HFFc6 (cell line): ENCODE measurements at regions not wholly inside any gene's neighbourhood (a gene's known extent, or its start where the extent isn't known, plus 50 kb on each side); places are given as distances from the start of the nearest gene placed in this dataset.

ENCODE experiments used
- DNase-seq: peaks from one replicate; pipeline ENCODE4 v3.0.0-alpha.2; 2018
- H3K27ac Mint-ChIP-seq: 2 replicates; pipeline ENCODE4 v1.8.0; 2020; ENCODE audit warnings: mild to moderate bottlenecking, mixed read lengths
- H3K27me3 Mint-ChIP-seq: 2 replicates; pipeline ENCODE4 v1.8.0; 2021; ENCODE audit warnings: mild to moderate bottlenecking, moderate library complexity, mixed read lengths; ENCODE audit not compliant: insufficient read depth
- H3K36me3 Mint-ChIP-seq: 2 replicates; pipeline ENCODE4 v1.8.0; 2021; ENCODE audit warnings: low read depth, mixed read lengths
- H3K4me1 Mint-ChIP-seq: 2 replicates; pipeline ENCODE4 v1.8.0; 2020; ENCODE audit warnings: low read depth, mixed read lengths
- H3K4me3 Mint-ChIP-seq: 2 replicates; pipeline ENCODE4 v1.8.0; 2020; ENCODE audit warnings: mild to moderate bottlenecking, moderate library complexity, mixed read lengths
- H3K9me3 Mint-ChIP-seq: 2 replicates; pipeline ENCODE4 v1.8.0; 2020; ENCODE audit warnings: mild to moderate bottlenecking, mixed read lengths
- TF ChIP-seq, protein P1 (sequence below): fragments of 200-600 bp; sonication (generic); IDR thresholded peaks from 2 replicates; pipeline ENCODE4 v1.5.0; 2021; ENCODE audit warnings: antibody characterized with exemption, mild to moderate bottlenecking

DNA sequence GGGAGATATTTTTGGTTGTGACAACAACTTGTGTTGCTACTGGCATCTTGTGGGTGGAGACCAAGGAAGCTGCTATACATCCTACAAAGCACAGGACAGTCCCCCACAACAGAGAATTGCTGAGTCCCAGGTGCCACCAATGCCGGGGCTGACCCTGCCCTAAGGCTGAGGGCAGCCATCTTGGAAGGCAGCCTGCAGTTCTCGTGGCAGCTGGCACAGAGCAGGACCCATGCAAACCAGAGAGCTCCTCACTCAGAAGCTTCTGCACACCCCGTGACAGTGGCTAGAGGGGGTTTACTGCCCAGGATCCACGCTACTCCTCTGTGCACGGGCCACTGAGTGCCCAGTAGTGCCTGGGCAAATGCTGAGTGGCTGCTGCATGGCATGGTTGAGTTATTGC is 143.4 kb downstream of the CTTN start:
- DNase-seq = no peak
- peaks cover 41% of the 10 kb centered on the region for H3K9me3 Mint-ChIP-seq
- no peaks in the 10 kb centered on the region; the same call in 1 of the 2 replicates for H3K27me3 Mint-ChIP-seq
- peaks cover 22% of the 10 kb centered on the region; the same call in 1 of the 2 replicates for H3K36me3 Mint-ChIP-seq
- no peak overlapping the region for H3K4me3 Mint-ChIP-seq
- no peak overlapping the region for H3K27ac Mint-ChIP-seq
- TF ChIP-seq, protein P1, sequence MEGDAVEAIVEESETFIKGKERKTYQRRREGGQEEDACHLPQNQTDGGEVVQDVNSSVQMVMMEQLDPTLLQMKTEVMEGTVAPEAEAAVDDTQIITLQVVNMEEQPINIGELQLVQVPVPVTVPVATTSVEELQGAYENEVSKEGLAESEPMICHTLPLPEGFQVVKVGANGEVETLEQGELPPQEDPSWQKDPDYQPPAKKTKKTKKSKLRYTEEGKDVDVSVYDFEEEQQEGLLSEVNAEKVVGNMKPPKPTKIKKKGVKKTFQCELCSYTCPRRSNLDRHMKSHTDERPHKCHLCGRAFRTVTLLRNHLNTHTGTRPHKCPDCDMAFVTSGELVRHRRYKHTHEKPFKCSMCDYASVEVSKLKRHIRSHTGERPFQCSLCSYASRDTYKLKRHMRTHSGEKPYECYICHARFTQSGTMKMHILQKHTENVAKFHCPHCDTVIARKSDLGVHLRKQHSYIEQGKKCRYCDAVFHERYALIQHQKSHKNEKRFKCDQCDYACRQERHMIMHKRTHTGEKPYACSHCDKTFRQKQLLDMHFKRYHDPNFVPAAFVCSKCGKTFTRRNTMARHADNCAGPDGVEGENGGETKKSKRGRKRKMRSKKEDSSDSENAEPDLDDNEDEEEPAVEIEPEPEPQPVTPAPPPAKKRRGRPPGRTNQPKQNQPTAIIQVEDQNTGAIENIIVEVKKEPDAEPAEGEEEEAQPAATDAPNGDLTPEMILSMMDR = no peak
- H3K4me1 Mint-ChIP-seq = no peaks in the 10 kb centered on the region

DNA sequence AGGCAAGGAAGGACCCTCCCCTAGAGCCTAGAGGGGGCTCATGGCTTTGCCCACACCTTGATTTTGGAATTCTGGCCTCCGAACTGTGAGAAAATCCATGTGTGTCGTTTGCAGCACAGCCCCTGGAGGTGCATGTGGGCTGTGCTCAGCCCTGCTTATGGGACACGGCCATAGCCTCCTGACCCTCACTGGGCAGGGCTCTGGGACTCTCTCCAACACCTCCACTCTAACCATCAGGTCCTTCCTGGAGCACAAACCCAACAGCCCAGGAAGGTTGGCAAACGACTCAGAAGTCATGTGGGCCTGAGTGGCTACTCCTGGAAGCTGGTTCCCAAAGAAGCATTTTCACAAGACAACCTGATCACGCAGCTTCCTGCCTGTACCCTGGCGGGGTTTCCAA is 144.1 kb downstream of the CTTN start:
- no peaks in the 10 kb centered on the region for H3K4me1 Mint-ChIP-seq
- TF ChIP-seq, protein P1 = no peak
- H3K27me3 Mint-ChIP-seq = no peaks in the 10 kb centered on the region; the same call in 1 of the 2 replicates
- H3K27ac Mint-ChIP-seq = no peak overlapping the region
- H3K36me3 Mint-ChIP-seq = peaks cover 17% of the 10 kb centered on the region; the same call in 1 of the 2 replicates
- DNase-seq = no peak
- H3K4me3 Mint-ChIP-seq = no peak overlapping the region
- peaks cover 47% of the 10 kb centered on the region for H3K9me3 Mint-ChIP-seq

DNA sequence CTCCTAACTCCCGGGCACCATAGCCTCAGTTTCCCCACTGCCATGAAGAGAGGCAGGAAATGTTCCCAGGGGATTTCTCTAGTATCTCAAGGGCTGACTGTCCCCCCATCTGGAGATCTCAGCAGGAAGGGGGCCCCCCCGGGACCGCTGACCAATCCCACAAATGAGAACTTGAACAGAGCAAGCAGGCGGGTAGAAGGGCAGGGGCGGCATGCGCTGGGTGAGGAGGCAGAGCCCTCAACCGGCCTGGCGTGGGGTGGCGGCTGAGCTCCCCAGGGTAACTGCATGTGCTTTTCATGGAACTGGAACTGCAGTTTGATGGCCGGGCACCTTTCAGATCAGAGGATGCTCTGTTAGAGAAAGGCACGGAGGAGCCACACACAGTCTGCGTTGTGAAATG is 144.5 kb downstream of the CTTN start:
- peaks cover 17% of the 10 kb centered on the region; the same call in 1 of the 2 replicates for H3K36me3 Mint-ChIP-seq
- no peaks in the 10 kb centered on the region for H3K4me1 Mint-ChIP-seq
- no peak overlapping the region for H3K27ac Mint-ChIP-seq
- H3K27me3 Mint-ChIP-seq = no peaks in the 10 kb centered on the region; the same call in 1 of the 2 replicates
- H3K4me3 Mint-ChIP-seq = no peak overlapping the region
- TF ChIP-seq, protein P1 = no peak
- DNase-seq = no peak
- H3K9me3 Mint-ChIP-seq = peaks cover 45% of the 10 kb centered on the region

DNA sequence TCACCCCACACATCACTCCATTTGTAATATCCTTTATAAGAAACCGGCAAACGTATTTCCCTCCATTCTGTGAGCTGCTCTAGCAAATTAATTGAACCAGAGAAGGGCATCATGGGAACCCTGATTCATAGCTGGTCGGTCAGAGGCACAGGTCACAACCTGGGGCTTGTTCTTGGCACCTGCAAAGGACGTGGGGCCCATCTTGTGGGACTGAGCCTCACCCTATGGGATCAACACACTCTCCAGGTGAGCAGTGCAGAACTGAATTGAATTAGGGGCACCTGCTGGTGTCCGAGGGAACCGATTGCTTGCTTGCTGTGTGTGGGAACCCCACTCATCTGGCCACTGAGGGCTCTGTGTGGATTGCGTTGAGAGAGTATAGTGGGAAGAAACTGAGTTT is 145.3 kb downstream of the CTTN start:
- no peak for DNase-seq
- H3K36me3 Mint-ChIP-seq = peaks cover 17% of the 10 kb centered on the region; the same call in 1 of the 2 replicates
- peaks cover 50% of the 10 kb centered on the region for H3K9me3 Mint-ChIP-seq
- TF ChIP-seq, protein P1 = no peak
- no peak overlapping the region for H3K4me3 Mint-ChIP-seq
- H3K27me3 Mint-ChIP-seq = no peaks in the 10 kb centered on the region; the same call in 1 of the 2 replicates
- H3K27ac Mint-ChIP-seq = no peak overlapping the region
- no peaks in the 10 kb centered on the region for H3K4me1 Mint-ChIP-seq

DNA sequence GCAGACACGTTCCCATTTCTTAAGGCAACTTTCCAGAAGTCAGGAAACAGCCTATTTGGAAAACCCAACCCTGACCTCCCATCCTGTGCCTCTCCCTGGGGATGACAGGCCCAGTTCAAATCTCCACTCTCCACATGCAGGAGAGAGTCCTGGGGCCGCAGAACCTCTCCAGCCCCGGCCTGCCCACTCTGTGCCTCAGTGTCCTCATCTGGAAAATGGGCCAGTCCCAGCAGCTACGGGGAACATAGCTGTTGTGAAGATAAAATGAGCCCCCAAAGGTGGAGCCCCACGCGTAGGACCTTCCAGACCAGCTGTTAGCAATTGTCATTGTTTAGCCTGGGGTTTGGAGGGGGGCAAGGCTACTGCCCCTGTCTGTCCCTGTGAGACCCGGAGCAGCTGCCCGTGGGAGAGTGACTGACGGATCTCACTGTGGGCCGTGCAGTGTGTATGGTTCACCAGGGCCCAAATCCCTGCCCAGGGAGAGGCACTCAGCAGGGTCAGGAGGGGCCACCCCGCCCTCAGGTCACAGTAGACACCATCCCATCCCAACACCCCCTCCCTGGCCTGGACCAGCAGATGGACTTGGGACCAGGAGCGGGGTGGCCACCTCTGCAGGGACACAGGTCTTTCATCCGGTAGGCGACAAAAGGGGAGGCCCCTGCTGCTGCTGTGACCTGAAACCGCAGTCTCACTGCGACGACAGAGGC is 145.9 kb downstream of the CTTN start:
- no peak overlapping the region for H3K27ac Mint-ChIP-seq
- H3K27me3 Mint-ChIP-seq = no peaks in the 10 kb centered on the region; the same call in 1 of the 2 replicates
- TF ChIP-seq, protein P1 = no peak
- H3K4me1 Mint-ChIP-seq = no peaks in the 10 kb centered on the region
- DNase-seq = no peak
- H3K4me3 Mint-ChIP-seq = no peak overlapping the region
- H3K36me3 Mint-ChIP-seq = peaks cover 11% of the 10 kb centered on the region; the same call in 1 of the 2 replicates
- H3K9me3 Mint-ChIP-seq = peaks cover 48% of the 10 kb centered on the region
